ENCODE measurements at regions not wholly inside any gene's neighbourhood (a gene's known extent, or its start where the extent isn't known, plus 50 kb on each side); places are given as distances from the start of the nearest gene placed in this dataset.
"Not testable (repeated sequence)": the region's sequence is repeated elsewhere in the genome, so short reads cannot be mapped to it uniquely, and the experiment has no call there.

DNA sequence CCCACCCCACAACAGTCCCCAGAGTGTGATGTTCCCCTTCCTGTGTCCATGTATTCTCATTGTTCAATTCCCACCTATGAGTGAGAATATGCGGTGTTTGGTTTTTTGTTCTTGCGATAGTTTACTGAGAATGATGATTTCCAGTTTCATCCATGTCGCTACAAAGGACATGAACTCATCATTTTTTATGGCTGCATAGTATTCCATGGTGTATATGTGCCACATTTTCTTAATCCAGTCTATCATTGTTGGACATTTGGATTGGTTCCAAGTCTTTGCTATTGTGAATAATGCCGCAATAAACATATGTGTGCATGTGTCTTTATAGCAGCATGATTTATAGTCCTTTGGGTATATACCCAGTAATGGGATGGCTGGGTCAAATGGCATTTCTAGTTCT is 156.9 kb downstream of the RHOU start:
- not testable (repeated sequence) for TF ChIP-seq EZH2phosphoT487 (IDR thresholded peaks at IDR 0.05; ENCODE audit: low read depth, severe bottlenecking, unreplicated experiment); CTCF (IDR thresholded peaks at IDR 0.05; ENCODE audit: poor library complexity)

All from hepatocyte (in vitro differentiated cells).